GM20000 (cell line): ENCODE measurements at regions not wholly inside any gene's neighbourhood (a gene's known extent, or its start where the extent isn't known, plus 50 kb on each side); places are given as distances from the start of the nearest gene placed in this dataset.

Source experiments
- DNase-seq: peaks from one replicate; pipeline ENCODE4 v3.0.0; 2012; ENCODE audit warnings: low spot score
- TF ChIP-seq, protein P1 (sequence below): IDR thresholded peaks from 2 replicates; pipeline ENCODE4 v1.5.1; 2012; ENCODE audit warnings: mild to moderate bottlenecking, control low read depth; ENCODE audit errors: extremely low read depth, missing control alignments

DNA sequence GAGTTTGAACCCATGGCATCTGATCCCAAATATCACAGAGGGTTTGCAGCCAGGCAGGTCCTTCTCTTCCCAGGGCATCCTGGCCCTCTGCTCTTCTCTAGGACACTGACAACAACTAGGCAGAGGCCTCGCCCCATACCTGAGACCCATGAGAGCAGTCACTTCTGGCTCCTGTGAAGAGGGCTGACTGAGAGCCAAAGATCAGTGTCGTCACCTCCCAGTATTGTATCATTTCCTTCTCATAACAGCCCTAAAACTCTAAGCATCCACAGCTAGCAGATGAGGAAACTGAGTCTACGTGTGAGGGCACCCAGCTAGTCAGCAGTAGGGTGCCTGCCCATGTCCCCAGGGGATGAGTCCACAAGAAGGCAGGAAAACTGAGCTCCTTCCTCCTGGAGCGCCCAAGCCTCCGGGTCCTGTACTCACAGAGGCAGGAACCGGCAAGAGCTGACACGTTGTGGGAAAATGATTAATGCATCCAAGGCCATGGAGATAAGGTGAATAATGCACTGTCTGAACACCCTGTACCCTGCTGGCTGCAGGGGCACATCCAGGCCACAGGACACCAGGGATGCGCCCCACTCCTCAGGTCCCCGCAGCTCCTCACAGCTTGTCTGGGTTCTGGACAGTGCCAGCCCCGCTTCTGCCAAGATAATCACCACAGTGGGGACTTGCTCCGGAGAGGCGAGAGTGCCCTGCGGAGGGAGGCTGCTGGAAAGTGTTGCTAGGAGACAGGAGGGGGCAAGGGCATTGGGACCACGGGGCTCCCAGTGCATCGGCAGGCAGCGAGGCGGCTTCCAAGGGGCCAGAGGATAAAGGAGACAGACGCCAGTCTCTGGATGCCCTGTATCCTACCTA is 340.0 kb downstream of the NPHP4 start:
- DNase-seq: no peak

DNA sequence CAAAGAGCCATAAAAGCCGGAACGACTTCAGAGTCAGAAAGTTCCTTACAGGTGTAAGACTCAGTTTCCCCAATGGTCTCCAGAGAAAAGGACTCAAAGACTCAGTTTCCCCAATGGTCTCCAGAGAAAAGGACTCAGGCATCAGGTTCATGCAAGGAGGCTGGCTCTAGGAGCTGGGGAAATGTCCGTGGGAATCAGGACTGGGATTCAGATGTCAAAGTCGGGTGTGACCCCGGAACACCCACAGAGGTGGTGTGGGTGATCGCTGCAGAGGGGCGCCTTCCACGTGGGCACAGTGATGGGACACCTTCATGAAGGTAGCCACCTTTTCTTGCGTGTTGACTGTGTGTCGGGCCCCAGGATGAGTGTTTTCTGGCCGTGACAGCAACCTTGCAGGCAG is 340.8 kb downstream of the NPHP4 start:
- TF ChIP-seq, protein P1, sequence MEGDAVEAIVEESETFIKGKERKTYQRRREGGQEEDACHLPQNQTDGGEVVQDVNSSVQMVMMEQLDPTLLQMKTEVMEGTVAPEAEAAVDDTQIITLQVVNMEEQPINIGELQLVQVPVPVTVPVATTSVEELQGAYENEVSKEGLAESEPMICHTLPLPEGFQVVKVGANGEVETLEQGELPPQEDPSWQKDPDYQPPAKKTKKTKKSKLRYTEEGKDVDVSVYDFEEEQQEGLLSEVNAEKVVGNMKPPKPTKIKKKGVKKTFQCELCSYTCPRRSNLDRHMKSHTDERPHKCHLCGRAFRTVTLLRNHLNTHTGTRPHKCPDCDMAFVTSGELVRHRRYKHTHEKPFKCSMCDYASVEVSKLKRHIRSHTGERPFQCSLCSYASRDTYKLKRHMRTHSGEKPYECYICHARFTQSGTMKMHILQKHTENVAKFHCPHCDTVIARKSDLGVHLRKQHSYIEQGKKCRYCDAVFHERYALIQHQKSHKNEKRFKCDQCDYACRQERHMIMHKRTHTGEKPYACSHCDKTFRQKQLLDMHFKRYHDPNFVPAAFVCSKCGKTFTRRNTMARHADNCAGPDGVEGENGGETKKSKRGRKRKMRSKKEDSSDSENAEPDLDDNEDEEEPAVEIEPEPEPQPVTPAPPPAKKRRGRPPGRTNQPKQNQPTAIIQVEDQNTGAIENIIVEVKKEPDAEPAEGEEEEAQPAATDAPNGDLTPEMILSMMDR: no peak
- no peak for DNase-seq

More for the DNA sequence above, 340.0 kb downstream of the NPHP4 start:
- TF ChIP-seq, protein P1: no peak

DNA sequence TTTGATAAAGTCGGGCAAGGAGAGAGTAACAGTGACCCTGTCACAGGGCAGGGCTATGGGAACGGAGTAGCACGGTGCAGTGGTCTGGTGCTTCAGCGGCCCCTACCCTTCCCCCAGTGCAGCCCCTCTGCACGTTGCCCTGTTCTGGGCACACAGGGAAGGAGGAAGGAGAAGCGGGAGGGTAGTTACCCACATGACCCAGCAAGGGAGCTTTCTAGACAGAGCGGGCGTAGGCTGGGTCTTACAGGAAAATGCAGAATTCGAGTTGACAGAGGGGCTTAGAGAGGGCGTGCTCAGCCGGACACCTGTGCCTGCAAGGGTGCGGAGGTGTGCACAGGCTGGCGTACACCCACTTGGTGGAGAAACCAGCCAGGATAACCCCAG is 341.2 kb downstream of the NPHP4 start:
- TF ChIP-seq, protein P1: no peak
- no peak for DNase-seq

DNA sequence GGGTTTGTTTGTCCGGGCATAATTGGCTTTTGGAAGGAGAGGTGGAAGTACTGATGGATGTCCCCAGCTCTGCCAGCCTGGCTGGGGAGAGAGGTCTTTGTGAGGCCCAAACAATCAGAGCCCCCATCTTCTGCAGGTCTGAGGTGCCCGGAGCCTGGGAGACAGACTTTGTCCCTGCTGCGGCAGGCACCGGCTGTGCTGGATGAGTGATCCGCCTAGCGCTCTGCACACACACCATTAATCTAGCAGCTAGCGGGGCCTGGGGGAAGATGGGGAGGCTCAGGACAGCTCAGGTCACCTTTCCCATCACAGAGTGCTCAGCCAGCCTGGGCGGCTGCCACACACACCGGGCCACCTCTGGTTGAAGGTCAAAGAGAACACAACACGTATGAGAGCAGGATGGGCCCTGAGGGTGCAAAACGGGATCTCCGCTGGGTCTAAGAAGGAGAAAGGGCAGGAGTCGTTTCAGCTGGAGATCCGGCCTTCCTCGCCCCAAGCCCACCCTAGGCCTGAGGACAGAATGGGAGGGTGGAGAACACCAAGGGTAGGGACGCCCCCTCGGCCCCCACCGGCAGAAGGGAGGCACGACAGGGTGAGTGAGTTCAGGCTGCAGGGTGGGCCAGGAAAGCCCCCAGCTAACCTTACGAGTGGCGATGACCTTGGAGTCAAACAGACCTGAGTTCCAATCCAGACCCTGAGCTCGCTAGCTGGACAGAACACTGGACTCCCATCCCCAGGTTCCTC is 341.8 kb downstream of the NPHP4 start:
- TF ChIP-seq, protein P1: no peak
- no peak for DNase-seq

DNA sequence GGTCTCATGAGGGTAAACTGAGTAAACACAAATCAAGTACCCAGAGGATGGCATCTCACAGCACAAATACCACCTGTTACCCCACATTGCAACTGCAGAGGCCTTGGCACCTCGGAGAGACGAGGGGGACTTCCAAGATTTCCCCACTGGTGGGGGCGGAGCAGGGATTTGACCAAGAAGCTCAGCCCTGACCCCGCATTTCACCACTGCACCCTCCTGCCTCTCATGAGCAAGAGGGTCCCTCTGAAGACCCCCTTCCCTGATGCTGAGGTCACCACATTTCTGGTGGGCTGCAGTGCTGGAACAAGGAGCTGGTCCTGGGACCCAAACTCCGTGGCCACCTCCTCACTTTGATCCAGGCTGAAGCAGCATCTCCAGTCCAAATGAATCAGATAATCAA is 342.4 kb downstream of the NPHP4 start:
- TF ChIP-seq, protein P1: no peak
- no peak for DNase-seq

DNA sequence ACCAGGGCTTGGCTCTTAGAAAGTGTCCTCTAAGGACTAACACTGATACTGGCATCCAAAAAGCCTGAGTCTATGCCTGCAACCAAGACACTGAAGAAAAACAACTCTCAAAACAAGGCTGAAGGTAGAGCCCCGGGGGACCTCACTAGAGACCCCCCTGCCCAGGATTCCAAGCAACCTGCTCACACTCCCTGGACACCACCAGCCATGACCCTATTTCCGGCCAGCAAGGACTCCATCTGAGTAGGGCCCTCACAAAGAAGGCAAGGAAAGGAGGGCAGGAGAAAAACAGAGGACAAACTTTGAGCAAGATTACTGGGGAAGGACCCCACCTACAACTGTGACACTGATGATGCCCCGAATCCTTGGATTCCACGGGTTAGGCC is 343.1 kb downstream of the NPHP4 start:
- no peak for DNase-seq
- TF ChIP-seq, protein P1: no peak
